ENCODE measurements at regions not wholly inside any gene's neighbourhood (a gene's known extent, or its start where the extent isn't known, plus 50 kb on each side); places are given as distances from the start of the nearest gene placed in this dataset.

GRCh38 chrX:125520029-125520428 lies 200.4 kb downstream of the TEX13C start:
- H3K4me3 ChIP-seq (ENCODE audit: low read depth, low read length) = no peak overlapping the region
- H3K27me3 ChIP-seq (ENCODE audit: control insufficient read depth, insufficient read depth, low read length) = no peaks in the 10 kb centered on the region
- ChIA-PET POLR2A (no interaction called here), CTCF (no interaction called here)
- no peak for DNase-seq (ENCODE audit: low read depth)
- no peak for TF ChIP-seq CTCF (IDR thresholded peaks at IDR 0.05; ENCODE audit: insufficient read depth, low read depth, low read length)
- no peaks in the 10 kb centered on the region for H3K36me3 ChIP-seq (ENCODE audit: control insufficient read depth, insufficient read depth, low read length)

- H3K36me3 ChIP-seq (ENCODE audit: control insufficient read depth, insufficient read depth, low read length) = no peaks in the 10 kb centered on the region
- no peak for DNase-seq (ENCODE audit: low read depth)
- CTCF ChIA-PET = no interaction called here
- H3K27me3 ChIP-seq (ENCODE audit: control insufficient read depth, insufficient read depth, low read length) = no peaks in the 10 kb centered on the region
- POLR2A ChIA-PET = no interaction called here
- H3K4me3 ChIP-seq (ENCODE audit: low read depth, low read length) = no peak overlapping the region
- TF ChIP-seq CTCF (IDR thresholded peaks at IDR 0.05; ENCODE audit: insufficient read depth, low read depth, low read length) = no peak
Observed at GRCh38 chrX:125522752-125523151, 203.1 kb downstream of the TEX13C start.

- no peak for DNase-seq (ENCODE audit: low read depth)
- ChIA-PET CTCF (no interaction called here), POLR2A (no interaction called here)
- no peaks in the 10 kb centered on the region for H3K27me3 ChIP-seq (ENCODE audit: control insufficient read depth, insufficient read depth, low read length)
- no peak overlapping the region for H3K4me3 ChIP-seq (ENCODE audit: low read depth, low read length)
- TF ChIP-seq CTCF (IDR thresholded peaks at IDR 0.05; ENCODE audit: insufficient read depth, low read depth, low read length) = no peak
- no peaks in the 10 kb centered on the region for H3K36me3 ChIP-seq (ENCODE audit: control insufficient read depth, insufficient read depth, low read length)
Observed at GRCh38 chrX:125532411-125533089, 212.9 kb downstream of the TEX13C start.

DNA sequence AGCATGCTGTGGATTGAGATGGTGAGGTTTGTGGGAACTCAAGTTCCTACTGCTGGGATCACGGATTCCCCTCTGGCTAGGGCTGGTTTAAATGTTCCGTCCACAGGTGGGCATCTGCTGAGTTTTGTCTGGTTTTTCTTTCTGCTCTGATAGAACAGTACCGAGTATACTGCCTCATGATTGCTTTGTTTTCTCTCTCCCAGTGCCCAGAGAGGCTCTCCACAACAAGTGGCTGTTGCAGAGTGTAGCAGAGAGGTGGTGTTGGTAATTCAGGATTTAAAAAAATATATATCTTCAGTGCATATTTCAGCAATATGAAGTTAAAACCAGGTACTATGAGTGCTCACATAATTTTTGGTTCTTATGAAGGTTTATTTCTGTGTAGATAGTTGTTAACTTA lies 213.7 kb downstream of the TEX13C start:
- H3K4me3 ChIP-seq (ENCODE audit: low read depth, low read length) = no peak overlapping the region
- TF ChIP-seq CTCF (IDR thresholded peaks at IDR 0.05; ENCODE audit: insufficient read depth, low read depth, low read length) = no peak
- H3K27me3 ChIP-seq (ENCODE audit: control insufficient read depth, insufficient read depth, low read length) = no peaks in the 10 kb centered on the region
- DNase-seq (ENCODE audit: low read depth) = no peak
- no peaks in the 10 kb centered on the region for H3K36me3 ChIP-seq (ENCODE audit: control insufficient read depth, insufficient read depth, low read length)
- CTCF ChIA-PET = no interaction called here
- POLR2A ChIA-PET = no interaction called here

- DNase-seq (ENCODE audit: low read depth) = no peak
- no peak overlapping the region for H3K4me3 ChIP-seq (ENCODE audit: low read depth, low read length)
- POLR2A ChIA-PET = no interaction called here
- no peak for TF ChIP-seq CTCF (IDR thresholded peaks at IDR 0.05; ENCODE audit: insufficient read depth, low read depth, low read length)
- CTCF ChIA-PET = interaction anchor here (0.6 kb wide), 1 partner anchor 35 kb away, joined by 3 read pairs; no protein-coding TSS in a partner anchor
- no peaks in the 10 kb centered on the region for H3K36me3 ChIP-seq (ENCODE audit: control insufficient read depth, insufficient read depth, low read length)
- no peaks in the 10 kb centered on the region for H3K27me3 ChIP-seq (ENCODE audit: control insufficient read depth, insufficient read depth, low read length)
Observed at GRCh38 chrX:125544031-125544660, 224.5 kb downstream of the TEX13C start.

Measured in BJ (cell line).